GM18909 (cell line): ENCODE measurements at regions not wholly inside any gene's neighbourhood (a gene's known extent, or its start where the extent isn't known, plus 50 kb on each side); places are given as distances from the start of the nearest gene placed in this dataset.
A peak's percentile ranks its signal among the peaks of the same experiment; 100 is the strongest.

Experiments
- ATAC-seq: cut with Tn5 transposase; IDR thresholded peaks from one replicate; pipeline ENCODE4 v1.9.1; 2021; ENCODE audit warnings: mild to moderate bottlenecking; ENCODE audit not compliant: unreplicated experiment, poor library complexity

- no peak for ATAC-seq
Observed at GRCh38 chr11:104320097-104320496, 156.2 kb upstream of the PDGFD start.

- ATAC-seq: no peak
Observed at GRCh38 chr11:104319396-104319795, 155.4 kb upstream of the PDGFD start.

DNA sequence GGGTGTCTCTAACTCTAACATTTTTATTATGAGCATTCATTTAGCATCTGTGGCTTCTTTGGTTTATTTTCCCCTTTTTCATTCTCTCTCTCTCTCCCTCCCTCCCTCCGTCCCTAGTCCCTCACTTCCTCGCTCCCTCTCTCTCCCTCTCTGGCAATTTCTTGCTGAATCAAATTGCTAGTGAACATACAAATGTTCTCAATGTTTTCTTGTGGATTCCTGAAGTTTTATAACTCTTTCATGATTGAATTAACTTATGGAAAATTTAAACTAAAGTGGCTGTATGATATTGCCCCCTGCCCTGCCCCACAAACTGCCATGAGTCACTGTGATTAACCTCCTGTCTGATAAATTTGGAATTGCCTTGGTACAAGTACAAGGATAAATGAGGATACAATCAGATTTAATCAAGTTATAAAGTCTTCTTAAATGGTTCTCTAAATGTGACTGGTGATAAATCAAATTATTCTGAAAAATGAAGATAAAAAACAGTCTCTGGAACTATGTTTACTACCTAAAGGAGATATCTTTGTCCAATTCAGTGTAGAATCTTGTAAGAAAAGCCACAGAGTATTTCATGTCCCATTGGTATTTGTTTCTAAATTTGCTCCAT, 143.0 kb upstream of the PDGFD start:
- ATAC-seq: no peak

DNA sequence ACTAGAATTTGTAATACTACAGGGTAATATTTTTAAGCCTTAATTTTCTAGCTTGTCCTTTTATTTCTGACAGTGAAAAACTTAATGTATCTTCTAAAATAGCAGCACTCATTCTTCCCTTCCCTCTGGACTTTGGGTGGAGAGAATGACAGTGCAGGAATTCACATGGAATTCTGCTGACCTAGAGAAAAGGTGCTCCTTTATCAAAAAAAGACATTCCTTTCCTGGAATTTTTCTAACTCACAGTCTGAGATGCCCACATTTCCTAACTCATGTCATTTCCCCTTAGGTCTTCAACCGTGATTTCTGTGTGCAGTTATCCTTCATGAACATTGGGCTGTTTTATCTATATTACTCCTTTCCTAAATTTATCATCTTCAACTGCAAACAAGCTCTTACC, 137.8 kb upstream of the PDGFD start:
- no peak for ATAC-seq

GRCh38 chr11:104291646-104292045, 127.7 kb upstream of the PDGFD start:
- no peak for ATAC-seq

DNA sequence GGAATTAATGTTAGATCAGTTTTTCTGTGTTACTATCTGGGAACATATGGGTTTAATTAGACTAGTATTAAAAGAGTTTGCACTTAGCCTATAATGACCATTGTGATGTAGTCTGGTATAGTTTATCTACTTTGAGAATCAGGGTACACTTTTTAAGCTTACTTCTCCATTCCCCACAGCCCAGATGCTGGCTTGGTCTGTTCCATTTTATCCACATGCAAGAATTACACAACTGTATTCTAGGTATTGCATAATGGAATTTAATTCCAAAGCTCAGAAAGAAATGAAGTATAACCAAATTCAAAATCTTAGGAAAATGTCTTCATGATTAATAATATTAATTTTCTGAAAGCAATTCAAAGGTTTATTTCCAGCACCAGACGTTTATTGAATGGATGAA, 122.2 kb upstream of the PDGFD start:
- ATAC-seq: no peak

GRCh38 chr11:104279587-104279986, 115.6 kb upstream of the PDGFD start:
- no peak for ATAC-seq

GRCh38 chr11:104275992-104276391, 112.0 kb upstream of the PDGFD start:
- no peak for ATAC-seq

DNA sequence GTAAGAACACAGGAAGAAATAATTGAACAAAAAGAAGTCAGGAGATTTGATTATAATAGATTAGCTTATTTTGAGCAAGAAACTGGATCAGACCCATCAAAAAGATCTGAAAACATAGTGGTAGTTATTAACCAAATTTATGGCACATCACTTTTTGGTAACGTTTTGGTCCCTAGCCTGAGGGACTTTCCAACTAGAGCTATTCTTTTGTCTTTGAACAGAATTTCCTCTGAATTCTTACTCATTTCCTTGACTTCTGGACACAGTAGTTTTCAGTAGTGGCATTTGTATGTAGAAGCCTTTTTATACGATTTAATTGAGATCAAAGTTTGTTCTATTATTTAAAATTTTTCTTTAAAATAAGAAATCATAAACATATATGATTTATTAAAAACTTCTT, 96.5 kb upstream of the PDGFD start:
- ATAC-seq: no peak

DNA sequence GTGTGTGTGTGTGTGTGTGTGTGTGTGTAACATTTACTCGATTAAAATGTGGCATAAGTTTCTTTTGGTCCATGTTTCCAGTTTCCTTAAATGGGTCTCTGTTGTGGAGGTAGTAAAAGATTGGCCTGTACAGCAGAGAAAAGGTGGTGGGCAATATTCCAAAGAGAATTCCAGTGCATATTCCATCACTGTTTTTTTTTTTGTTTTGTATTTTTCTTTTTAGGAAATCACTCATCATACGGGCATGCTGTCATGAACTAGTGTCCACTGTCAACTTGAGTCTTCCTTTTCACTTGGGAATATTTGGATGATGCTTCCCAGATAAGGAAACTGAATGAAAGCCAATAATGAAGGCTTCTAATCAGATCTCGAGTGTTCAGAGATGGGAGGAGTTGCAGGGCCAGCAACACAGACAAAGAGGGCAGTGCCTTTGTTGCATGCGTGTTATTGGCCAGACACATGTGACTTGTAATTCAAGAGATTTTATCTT, 95.2 kb upstream of the PDGFD start:
- ATAC-seq: no peak

DNA sequence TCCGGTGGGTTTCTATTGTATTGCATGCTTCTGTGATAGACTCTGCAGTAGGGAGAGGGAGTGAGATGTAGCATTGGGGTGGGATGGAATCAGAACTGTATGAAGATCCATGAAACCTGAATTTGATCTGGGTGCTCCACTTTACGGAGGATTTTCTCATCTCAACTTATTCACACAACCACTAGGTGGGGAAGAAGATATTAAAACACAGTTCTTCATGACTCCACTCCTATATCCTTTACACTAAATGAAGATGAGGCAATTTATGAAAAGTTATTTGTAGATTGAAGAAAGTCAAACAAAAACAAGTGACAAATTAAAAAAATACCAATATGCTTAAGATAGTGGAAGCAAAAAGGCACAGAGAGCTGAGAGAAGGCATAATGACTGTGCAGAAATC, 92.6 kb upstream of the PDGFD start:
- no peak for ATAC-seq

DNA sequence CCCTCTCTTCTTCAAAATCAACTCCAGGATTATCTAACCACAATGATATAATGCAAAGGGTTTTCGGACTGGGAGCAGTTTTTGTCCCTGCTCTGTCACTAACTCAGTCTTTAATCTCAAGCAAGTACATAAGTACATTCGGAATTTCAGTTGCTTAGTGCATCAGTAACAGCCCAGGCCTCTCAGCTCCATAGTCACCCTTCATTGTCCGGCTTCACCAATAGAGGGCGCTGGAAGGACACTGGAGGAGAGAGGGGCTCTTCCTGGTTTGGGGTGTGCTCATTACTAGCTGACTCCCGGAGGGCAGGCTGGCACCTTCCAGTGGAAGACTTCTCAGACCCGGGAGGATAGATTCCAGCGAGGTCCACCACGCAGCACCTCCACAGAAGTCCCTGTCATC, 90.4 kb upstream of the PDGFD start:
- peak; percentile 81 for ATAC-seq

DNA sequence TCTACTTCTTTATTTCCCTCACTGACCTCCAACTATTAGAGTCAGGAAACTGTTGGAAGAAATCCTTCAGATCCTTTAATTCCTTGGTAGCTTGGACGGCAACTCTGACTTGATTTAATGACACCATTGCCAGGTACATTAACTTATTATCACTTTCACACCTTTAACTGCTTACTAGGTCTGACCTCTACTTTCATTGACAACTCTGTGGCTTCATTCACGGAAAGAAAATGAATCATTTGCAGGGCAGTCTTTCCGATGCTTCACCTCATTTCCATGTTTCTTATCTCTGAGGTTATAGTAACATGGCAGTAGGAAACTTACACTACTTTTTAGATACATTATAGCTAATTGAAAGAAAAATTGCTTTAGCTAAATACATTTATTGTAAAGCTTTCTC, 82.6 kb upstream of the PDGFD start:
- no peak for ATAC-seq

- ATAC-seq: no peak
Observed at GRCh38 chr11:104238916-104239315, 75.0 kb upstream of the PDGFD start.

DNA sequence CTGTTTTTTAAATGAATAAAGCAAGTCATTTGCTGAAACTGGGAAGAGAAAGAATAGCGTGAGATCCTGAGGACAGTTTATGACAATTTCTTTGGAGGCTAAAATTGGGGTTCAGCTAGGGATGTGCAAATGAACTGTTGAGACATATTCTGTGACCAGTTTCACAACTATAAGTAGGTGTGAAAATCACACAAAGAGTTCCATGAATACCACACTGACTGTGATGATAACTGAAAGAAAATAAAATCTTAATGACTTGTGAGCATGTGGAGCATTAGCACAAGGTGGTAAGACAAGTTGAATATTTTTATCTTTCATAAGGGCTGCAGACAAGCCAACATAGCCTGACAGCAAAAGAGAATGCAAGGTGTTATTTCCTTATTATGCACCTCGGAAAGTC, 61.1 kb upstream of the PDGFD start:
- ATAC-seq: no peak

DNA sequence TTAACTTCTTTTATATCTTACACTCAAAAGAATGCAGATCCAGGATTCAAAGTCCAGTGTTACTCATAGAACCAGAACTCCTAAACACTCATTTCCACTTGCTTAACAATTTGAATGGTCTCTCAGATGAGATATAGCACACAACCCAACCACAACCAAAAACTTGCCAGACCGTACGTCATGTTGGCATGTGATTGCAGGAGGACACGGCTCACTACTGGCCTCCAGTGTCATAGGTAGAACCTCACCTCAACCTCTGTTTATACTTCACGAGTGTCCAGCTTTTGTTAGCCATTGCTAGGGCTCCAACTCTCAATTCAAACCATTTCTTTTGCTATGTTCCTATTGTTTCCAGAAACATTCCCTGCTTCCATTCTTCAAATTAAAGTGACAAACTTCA, 58.5 kb upstream of the PDGFD start:
- ATAC-seq: no peak

DNA sequence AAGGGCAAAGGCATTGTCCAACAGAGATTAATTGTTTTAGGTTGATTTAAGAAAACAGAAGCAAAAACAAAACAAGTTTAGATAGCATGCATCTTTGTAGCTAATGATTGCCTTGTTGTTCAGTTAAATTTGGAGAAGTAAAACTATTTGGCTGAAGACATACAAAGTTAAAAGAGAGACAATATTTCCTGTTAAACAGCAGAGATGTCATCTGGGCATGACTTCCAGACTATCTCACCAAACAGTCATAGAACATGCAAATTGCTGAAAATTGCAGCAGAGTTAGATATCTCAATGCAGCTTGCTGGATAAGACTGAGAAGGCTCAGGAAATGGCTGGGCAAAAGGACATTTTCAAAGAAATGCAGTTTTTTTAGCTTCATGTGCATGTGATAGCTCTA, 57.5 kb upstream of the PDGFD start:
- ATAC-seq: no peak

GRCh38 chr11:104219096-104219495, 55.1 kb upstream of the PDGFD start:
- ATAC-seq: no peak

- no peak for ATAC-seq
Observed at GRCh38 chr11:104214517-104214916, 50.6 kb upstream of the PDGFD start.
